ENCODE measurements at regions not wholly inside any gene's neighbourhood (a gene's known extent, or its start where the extent isn't known, plus 50 kb on each side); places are given as distances from the start of the nearest gene placed in this dataset.

DNA sequence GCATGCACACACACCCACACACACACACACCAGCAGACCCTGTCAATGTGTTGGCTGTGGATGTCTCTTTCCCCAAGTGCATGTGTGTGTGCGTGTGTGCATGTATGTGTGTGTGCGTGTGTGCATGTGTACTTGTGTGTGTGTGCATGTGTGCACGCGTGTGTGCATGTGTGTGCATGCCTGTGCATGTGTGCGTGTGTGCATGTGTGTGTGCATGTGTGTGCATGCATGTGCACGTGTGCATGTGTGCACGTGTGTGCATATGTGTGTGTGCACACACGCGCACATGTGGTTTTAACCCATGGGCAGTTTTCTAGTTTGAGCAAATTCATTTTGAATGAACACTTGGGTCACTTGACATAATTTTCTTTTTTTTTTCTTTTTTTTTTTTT, 268.8 kb upstream of the IRX1 start:
- Histone ChIP-seq H3K79me2 (ENCODE audit: insufficient read depth, low read length) (no peaks in the 10 kb centered on the region), H3K27me3 (ENCODE audit: insufficient read depth, low read length, poor library complexity, severe bottlenecking) (no peaks in the 10 kb centered on the region), H3K36me3 (ENCODE audit: insufficient read depth, low read length) (no peaks in the 10 kb centered on the region), H4K20me1 (ENCODE audit: insufficient read depth, low read length, poor library complexity, severe bottlenecking) (no peaks in the 10 kb centered on the region), H3K9me3 (ENCODE audit: insufficient read depth, low read depth, low read length) (peaks cover 4% of the 10 kb centered on the region; the same call in 1 of the 2 replicates), H3K9ac (ENCODE audit: low read depth, low read length, poor library complexity, severe bottlenecking) (no peak overlapping the region), H2AFZ (ENCODE audit: low read length) (no peak overlapping the region), H3K9me2 (replicated peaks; ENCODE audit: low read depth, low read length) (no peaks in the 10 kb centered on the region), H3K4me2 (ENCODE audit: low read depth, low read length, poor library complexity, severe bottlenecking) (no peak overlapping the region), H3K4me1 (ENCODE audit: insufficient read depth, low read length, poor library complexity, severe bottlenecking) (no peaks in the 10 kb centered on the region), H3F3A (ENCODE audit: low read depth) (no peaks in the 10 kb centered on the region), H3K4me3 (ENCODE audit: low read length, poor library complexity, severe bottlenecking) (no peak overlapping the region)
- TF ChIP-seq EZH2phosphoT487 (IDR thresholded peaks at IDR 0.05; ENCODE audit: borderline replicate concordance) (no peak), CTCF (conservative IDR thresholded peaks at IDR 0.05; ENCODE audit: low read length) (no peak)

GRCh38 chr5:3325972-3326840, 269.4 kb upstream of the IRX1 start:
- Histone ChIP-seq H3K9ac (ENCODE audit: low read depth, low read length, poor library complexity, severe bottlenecking) (no peak overlapping the region), H3K36me3 (ENCODE audit: insufficient read depth, low read length) (no peaks in the 10 kb centered on the region), H4K20me1 (ENCODE audit: insufficient read depth, low read length, poor library complexity, severe bottlenecking) (no peaks in the 10 kb centered on the region), H3K27me3 (ENCODE audit: insufficient read depth, low read length, poor library complexity, severe bottlenecking) (no peaks in the 10 kb centered on the region), H3K79me2 (ENCODE audit: insufficient read depth, low read length) (no peaks in the 10 kb centered on the region), H3F3A (ENCODE audit: low read depth) (no peaks in the 10 kb centered on the region), H2AFZ (ENCODE audit: low read length) (no peak overlapping the region), H3K4me3 (ENCODE audit: low read length, poor library complexity, severe bottlenecking) (no peak overlapping the region), H3K9me3 (ENCODE audit: insufficient read depth, low read depth, low read length) (peaks cover 4% of the 10 kb centered on the region; the same call in 1 of the 2 replicates), H3K9me2 (replicated peaks; ENCODE audit: low read depth, low read length) (no peaks in the 10 kb centered on the region), H3K4me1 (ENCODE audit: insufficient read depth, low read length, poor library complexity, severe bottlenecking) (no peaks in the 10 kb centered on the region), H3K4me2 (ENCODE audit: low read depth, low read length, poor library complexity, severe bottlenecking) (no peak overlapping the region)
- TF ChIP-seq CTCF (conservative IDR thresholded peaks at IDR 0.05; ENCODE audit: low read length) (no peak), EZH2phosphoT487 (IDR thresholded peaks at IDR 0.05; ENCODE audit: borderline replicate concordance) (no peak)

GRCh38 chr5:3325201-3325971, 270.2 kb upstream of the IRX1 start:
- Histone ChIP-seq H3K9ac (ENCODE audit: low read depth, low read length, poor library complexity, severe bottlenecking) (no peak overlapping the region), H3K4me2 (ENCODE audit: low read depth, low read length, poor library complexity, severe bottlenecking) (no peak overlapping the region), H3K9me2 (replicated peaks; ENCODE audit: low read depth, low read length) (no peaks in the 10 kb centered on the region), H3K9me3 (ENCODE audit: insufficient read depth, low read depth, low read length) (peaks cover 4% of the 10 kb centered on the region; the same call in 1 of the 2 replicates), H4K20me1 (ENCODE audit: insufficient read depth, low read length, poor library complexity, severe bottlenecking) (no peaks in the 10 kb centered on the region), H3K4me3 (ENCODE audit: low read length, poor library complexity, severe bottlenecking) (no peak overlapping the region), H2AFZ (ENCODE audit: low read length) (no peak overlapping the region), H3K79me2 (ENCODE audit: insufficient read depth, low read length) (no peaks in the 10 kb centered on the region), H3K4me1 (ENCODE audit: insufficient read depth, low read length, poor library complexity, severe bottlenecking) (no peaks in the 10 kb centered on the region), H3K27me3 (ENCODE audit: insufficient read depth, low read length, poor library complexity, severe bottlenecking) (no peaks in the 10 kb centered on the region), H3F3A (ENCODE audit: low read depth) (no peaks in the 10 kb centered on the region), H3K36me3 (ENCODE audit: insufficient read depth, low read length) (no peaks in the 10 kb centered on the region)
- no peak for TF ChIP-seq EZH2phosphoT487 (IDR thresholded peaks at IDR 0.05; ENCODE audit: borderline replicate concordance)
- no peak for TF ChIP-seq CTCF (conservative IDR thresholded peaks at IDR 0.05; ENCODE audit: low read length)

Data from Loucy (cell line).